Astrocyte of the hippocampus (primary cell): ENCODE measurements at regions not wholly inside any gene's neighbourhood (a gene's known extent, or its start where the extent isn't known, plus 50 kb on each side); places are given as distances from the start of the nearest gene placed in this dataset.

Experiments
- DNase-seq: peaks from one replicate; pipeline ENCODE4 v3.0.0; 2011; ENCODE audit warnings: low read depth, low spot score

DNA sequence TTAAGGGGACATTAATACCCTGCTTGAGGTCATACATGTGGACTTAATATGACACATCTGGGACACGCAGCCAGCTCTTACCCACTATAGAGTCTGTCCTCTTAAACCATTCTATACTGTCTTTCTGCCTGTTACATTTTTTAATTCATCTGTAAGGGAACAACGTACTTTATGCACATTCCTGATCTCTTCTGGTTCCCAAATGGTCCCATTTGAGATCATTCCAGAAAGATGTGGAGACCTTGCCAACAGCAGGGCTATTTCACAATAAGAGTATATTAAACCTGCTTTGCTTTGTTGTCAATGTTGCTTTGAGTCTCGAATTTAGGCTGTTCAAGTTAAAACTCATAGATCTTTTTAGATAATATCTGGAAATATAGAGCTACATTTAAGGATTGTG lies 332.2 kb upstream of the RAG2 start:
- DNase-seq, result no peak

DNA sequence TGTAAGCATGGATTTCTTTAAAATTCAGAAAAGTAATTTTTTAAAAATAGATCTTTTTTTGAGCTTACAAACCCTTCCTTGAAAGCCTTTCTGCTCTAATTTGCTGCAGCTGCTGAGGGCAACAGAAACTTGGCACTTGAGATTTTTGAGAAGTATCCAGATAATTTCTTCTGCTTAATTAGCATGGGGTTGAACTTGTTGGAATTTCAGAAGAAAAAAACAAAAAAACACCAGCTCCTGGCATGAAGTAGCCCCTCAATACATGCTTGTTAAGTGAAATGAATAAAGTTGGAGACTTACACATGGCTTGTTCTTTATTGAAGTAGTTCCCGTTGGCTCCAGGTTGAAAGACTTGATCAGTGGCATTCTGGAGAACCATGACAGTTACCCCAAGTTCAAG lies 331.4 kb upstream of the RAG2 start:
- no peak for DNase-seq

DNA sequence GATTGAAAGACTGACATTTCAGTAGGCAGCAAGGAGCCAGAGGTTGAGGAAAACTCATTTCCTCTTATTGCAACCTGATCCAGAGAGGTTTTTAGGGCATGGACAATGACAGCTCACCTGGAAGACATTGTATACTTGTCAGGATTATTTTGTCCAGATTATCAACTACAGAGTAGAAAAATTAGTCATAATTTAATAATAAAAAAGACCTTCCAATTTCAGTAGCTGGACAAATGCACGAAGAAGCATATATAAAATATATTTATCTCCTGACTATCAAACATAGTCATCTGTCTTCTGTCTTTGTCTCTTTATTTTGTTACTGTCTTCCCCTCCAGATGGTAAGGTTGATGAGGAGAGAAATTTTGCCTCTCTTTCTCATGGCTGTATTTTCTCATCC lies 330.6 kb upstream of the RAG2 start:
- DNase-seq, result no peak

DNA sequence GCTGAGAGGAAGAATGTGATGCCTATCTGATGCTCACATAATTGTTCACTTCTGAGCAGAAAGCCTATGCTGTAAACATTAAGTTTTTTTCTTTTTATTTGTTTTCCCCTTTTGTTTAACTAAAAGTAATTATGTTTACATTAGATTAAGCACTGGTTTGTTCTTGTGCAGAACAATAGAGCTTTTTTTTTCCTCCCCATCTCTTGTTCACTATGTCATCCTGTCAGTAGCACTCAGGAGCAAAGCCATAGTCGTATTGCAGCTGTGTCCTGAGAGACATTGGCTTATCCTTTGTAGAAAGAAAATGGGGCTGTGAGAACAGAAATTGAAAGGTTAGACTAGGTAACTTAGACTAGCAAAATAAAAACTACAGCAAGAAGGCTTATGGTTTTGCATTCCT lies 301.8 kb upstream of the RAG2 start:
- DNase-seq, result no peak

DNA sequence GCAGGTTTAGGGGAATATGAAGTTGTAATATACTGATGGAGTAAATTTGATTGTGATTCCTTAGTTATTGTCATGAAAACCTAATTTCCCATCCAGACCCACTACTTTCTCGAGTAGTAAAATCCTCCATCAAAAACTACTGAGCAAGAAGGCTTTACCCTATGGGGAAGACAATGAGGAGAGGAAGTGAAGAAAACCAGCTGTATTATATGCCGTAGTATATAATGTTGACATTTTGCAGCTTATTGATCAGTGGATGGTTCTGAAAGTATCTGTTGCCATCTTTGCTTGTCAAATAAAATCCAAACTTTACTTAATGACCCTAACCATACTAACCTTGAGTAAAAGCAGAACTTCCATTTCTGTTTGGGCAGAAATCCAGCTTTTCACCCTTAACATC lies 292.8 kb upstream of the RAG2 start:
- no peak for DNase-seq

DNA sequence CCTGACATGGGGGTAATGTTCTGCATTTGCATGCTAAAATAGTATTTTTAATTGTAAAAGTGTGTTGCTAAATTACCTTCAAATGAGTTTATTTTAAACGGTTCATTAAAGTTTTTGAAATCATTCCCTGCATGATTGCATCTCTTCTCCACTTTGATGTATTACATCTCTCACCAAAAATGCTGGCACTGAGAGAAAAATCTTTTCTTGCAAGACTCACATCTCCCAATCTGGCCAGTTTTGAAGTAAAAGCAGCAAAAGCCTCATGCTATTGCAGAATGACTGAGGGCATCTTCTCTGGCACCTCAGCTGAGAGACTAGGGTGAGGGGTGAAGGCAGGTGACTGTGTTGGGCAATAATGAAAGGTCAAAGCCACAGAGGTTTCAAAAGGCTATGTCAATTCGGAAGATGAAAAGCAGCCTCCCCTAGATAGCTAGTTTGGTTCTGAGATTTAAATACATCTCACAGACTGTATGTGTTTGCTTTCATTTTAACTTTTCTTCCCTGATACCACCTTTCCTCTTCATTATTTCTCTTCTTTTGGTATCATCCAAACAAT lies 292.2 kb upstream of the RAG2 start:
- DNase-seq, result no peak

- no peak for DNase-seq
These were observed 287.1 kb upstream of the RAG2 start for GRCh38 chr11:36885154-36885553.

- DNase-seq, result no peak
These were observed 280.7 kb upstream of the RAG2 start for GRCh38 chr11:36878737-36879136.

DNA sequence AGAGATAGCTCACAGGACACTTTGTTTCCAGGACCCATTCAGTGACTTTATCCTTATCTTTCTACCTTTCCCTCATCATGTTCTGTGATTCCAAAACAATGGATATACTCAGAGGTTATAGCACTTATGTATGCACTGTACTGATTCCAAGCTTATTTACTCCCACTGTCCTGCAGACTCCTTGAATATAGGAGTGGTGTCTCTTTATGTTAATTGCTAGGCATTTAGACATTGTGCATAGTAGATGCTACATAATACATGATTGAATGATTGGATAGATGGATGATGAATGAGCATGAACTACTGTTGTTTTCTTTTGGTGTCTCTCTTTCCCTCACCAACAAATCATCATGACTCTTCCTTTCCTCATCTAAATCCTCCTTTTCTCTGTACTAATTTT lies 279.1 kb upstream of the RAG2 start:
- DNase-seq, result no peak

- no peak for DNase-seq
These were observed 278.2 kb upstream of the RAG2 start for GRCh38 chr11:36876266-36876665.

DNA sequence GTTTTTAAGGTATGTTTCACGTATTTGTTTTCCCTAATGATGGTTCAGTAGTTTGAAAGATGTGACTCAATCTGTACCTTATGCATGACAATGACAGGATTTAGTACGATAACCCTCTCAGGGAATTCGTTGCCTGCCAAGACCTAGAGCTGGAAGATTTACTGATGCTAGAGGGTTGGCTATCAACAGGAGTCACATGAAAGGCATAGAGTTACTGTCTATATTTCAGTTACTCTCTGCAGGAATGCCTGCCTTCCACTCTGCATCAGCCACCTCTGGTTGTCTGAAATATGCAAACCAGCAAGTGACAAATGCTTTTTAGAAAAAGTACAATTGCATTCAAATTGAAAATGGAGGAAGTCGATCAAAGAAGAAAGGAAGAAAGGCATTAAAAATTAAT lies 276.3 kb upstream of the RAG2 start:
- DNase-seq, result no peak

GRCh38 chr11:36870361-36870760 lies 272.3 kb upstream of the RAG2 start:
- no peak for DNase-seq

- no peak for DNase-seq
These were observed 270.3 kb upstream of the RAG2 start for GRCh38 chr11:36868380-36868779.

GRCh38 chr11:36865846-36866245 lies 267.8 kb upstream of the RAG2 start:
- DNase-seq, result no peak

DNA sequence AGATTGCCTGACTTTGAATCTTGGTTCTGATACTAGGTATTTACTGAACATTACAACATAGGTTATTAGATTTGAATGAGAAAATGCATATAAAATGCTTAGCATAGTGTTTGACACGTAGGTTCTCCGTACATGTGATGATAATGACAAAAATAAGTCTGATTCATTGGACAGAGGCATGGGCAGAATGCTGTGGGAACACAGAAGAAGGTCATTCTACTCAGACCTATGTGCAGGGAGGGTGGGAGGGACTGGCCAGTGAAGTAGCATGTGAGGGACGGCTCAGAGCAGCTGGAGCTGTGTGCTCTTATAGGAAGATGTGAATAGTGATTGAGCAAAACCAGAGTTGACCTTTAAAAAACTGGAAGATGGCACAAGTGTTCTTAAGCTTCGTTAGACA lies 256.8 kb upstream of the RAG2 start:
- DNase-seq, result no peak

DNA sequence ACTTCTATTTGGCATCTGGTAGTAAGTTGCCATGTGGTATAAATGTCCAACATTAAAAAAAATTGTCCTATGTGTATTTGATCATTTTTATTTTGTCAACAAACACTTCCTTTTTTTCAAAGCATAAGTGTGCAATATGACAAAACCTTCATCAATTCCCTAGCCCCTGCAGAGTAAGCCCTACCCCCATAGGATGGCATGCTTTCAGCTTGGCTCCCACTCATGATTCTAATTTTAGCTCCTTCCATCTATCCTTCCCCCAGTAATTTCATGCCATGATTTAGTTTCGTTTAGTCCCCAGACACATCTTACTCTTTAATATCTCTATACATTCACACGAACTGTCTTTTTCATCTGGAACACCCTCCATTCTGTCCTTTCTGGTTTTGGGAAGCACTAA lies 250.6 kb upstream of the RAG2 start:
- no peak for DNase-seq

DNA sequence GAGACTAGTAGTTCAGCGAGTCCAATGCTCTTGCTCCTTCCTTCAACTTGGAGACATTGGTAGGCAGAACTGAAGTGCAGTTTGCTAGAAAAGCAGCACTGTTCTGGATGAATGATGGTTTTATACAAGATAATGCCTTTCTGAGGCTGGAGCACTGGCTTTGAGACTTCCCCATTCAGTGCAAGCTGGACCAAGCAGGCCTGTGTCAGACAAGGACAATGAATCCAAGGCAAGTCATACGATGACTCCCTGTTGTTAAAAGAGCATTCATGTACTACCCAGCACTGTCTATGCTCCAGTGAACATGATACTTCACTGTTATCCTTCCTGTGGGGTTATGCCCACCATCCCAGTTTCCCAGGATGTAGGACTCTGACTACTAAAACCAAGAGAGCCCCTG lies 242.3 kb upstream of the RAG2 start:
- DNase-seq, result no peak

GRCh38 chr11:36837831-36838437 lies 239.9 kb upstream of the RAG2 start:
- DNase-seq, result no peak

DNA sequence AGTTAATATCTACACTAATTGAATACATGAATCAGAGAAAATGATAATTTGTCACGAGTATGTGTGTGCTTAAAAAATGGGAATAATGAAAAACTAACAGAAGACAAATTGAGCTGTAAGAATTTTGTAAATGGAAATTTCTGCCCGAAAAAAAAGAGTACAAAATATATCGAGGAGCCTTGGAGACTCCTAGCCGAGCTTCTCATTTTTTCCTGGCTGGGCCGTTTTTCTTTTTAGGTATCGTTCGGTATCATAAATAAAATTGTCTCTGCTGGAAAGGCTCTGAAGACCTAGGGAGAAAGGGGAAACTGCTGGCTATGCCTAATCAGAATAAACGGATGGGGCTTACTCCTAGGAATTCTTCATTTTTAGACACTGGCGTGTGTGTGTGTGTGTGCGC lies 227.2 kb upstream of the RAG2 start:
- no peak for DNase-seq

DNA sequence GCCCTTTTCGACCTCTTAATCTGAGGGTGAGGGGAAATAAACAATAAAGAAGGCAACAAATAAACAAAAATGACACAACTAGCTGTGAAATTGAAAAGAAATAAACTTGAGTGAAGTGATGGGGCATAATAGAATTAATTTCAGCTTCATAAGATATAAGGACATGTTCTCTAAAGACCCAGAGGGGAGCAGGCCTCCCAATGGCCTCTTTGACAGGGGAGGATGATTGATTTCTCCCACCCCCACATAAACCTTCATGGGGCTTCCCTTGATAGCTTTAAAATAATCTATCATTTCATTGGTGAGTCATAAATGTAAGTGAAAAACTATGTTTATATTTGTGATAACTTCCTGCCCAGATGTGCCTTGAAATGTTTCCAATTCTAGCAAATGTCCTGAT lies 226.3 kb upstream of the RAG2 start:
- no peak for DNase-seq

GRCh38 chr11:36822829-36823228 lies 224.8 kb upstream of the RAG2 start:
- DNase-seq, result no peak

GRCh38 chr11:36818410-36818809 lies 220.4 kb upstream of the RAG2 start:
- DNase-seq, result no peak

DNA sequence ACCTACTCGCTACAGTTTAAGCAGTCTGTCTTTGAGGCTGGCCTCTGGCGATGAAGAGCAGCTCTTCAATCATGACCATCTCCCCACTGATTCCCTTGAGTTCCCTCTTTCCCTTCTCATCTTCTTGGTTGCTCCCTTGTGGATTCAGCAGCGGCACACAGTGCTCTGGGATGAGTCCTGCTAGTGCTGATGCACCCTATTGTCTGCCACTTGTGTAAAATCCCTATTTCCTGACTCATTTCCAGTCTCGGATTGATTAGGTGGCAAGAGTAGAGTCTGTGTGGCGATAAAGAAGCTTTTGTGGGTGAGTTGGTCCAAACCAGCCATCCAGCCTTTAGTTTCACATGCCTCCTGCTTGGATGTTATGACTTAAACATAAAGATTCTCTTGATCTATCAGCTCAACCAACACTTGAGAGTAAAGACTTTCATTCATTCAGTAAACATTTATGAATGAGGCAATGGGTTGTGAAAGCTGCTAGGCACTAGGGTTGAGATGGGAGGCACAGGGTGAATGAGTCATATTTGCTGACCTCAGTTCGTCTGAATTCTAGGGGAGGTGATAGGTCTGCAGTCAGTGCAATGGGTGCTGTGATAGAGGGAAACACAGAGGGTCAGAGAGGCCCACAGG lies 219.4 kb upstream of the RAG2 start:
- no peak for DNase-seq

DNA sequence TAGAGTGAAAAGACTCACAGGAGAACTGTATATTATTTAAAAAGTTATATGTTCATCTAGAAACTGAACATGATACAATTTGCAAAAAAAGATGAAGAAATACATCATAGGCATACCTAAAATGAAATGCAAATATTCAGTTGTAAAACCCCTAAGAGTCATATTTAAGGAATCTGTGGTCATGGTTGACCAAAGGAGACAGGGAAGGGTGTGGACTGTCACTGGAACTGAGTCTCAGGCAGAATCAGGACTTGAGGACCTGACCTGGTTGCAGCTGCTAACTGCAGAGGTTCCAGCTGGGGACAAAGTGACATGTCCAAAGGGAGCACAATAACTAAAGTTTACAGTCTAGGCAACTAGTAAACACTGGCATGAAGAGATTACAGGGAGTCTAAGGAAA lies 211.3 kb upstream of the RAG2 start:
- no peak for DNase-seq
